HepG2 (cell line): ENCODE measurements at regions not wholly inside any gene's neighbourhood (a gene's known extent, or its start where the extent isn't known, plus 50 kb on each side); places are given as distances from the start of the nearest gene placed in this dataset.

ENCODE experiments used
- ATAC-seq: fragments of 200-7000 bp; cut with Tn5 transposase; 3 replicates; pipeline ENCODE4 v1.9.1; 2020; ENCODE audit warnings: mild to moderate bottlenecking, moderate library complexity
- BruUV-seq: library from RNA; stranded (reverse); fragments of 400-500 nt; replicated peaks from 2 replicates; lab custom pipeline; 2021; lab: Mats Ljungman, UMichigan
- CTCF ChIA-PET: fragments of 300-600 bp; formaldehyde crosslinking; extraction: SDS; loops from one replicate; lab custom pipeline; 2021; ENCODE audit warnings: low total read pairs, inconsistent platforms, low intra/inter-chr PET ratio; lab: Yijun Ruan, JAX
- POLR2A ChIA-PET: fragments of 350-600 bp; sonication (Branson Sonifier 250); formaldehyde crosslinking; loops from one replicate; lab custom pipeline; 2020; ENCODE audit warnings: antibody characterized with exemption, inconsistent platforms; lab: Yijun Ruan, JAX
- DNase-seq: peaks from one replicate; pipeline ENCODE4 v3.0.0-alpha.2; 2015; ENCODE audit warnings: low spot score
- FAIRE-seq: peaks from 3 replicates; lab custom pipeline; 2011; peaks lifted over from hg19 to GRCh38; lab: Jason Lieb, UNC
- H2AFZ ChIP-seq: one replicate; pipeline ENCODE4 v1.6.1; 2011; ENCODE audit warnings: low read length, inconsistent platforms
- H3K27ac ChIP-seq: fragments of 300-600 bp; 3 replicates; pipeline ENCODE4 v1.8.0; 2011; ENCODE audit warnings: mixed run types, mild to moderate bottlenecking, mixed read lengths, low read length, inconsistent platforms; ENCODE audit not compliant: insufficient read depth; ENCODE audit errors: extremely low read length
- H3K27me3 ChIP-seq, 2 experiments: fragments of 200-600 bp in 1 of 2; 2 replicates in 1 of 2; 3 replicates in 1 of 2; pipeline versions ENCODE4 v1.6.0 to v1.8.0; 2011; ENCODE audit warnings: low read length in 2 of 2, mild to moderate bottlenecking in 2 of 2, moderate library complexity in 2 of 2, inconsistent platforms in 1 of 2; ENCODE audit not compliant: insufficient read depth in 2 of 2, control insufficient read depth in 1 of 2
- H3K36me3 ChIP-seq, 2 experiments: fragments of 200-600 bp in 1 of 2; replicated peaks in 1 of 2; 2 replicates in 1 of 2; 3 replicates in 1 of 2; pipeline versions ENCODE4 v1.5.1 to v1.8.0; 2011; ENCODE audit warnings: low read length in 2 of 2, inconsistent platforms in 1 of 2; ENCODE audit not compliant: insufficient read depth in 2 of 2, control insufficient read depth in 1 of 2
- H3K4me1 ChIP-seq: 2 replicates; pipeline ENCODE4 v1.5.1; 2012; ENCODE audit warnings: low read length, inconsistent platforms; ENCODE audit not compliant: insufficient read depth
- H3K4me2 ChIP-seq: 2 replicates; pipeline ENCODE4 v1.6.0; 2011; ENCODE audit warnings: low read depth, low read length, inconsistent platforms
- H3K4me3 ChIP-seq, 3 experiments: fragments of 200-600 bp in 1 of 3; sonication (generic), shearing (Covaris generic) in 1 of 3; replicated peaks in 1 of 3; 2 replicates each; pipeline ENCODE4 v1.5.1; 2011 to 2016; ENCODE audit warnings: low read length in 3 of 3, inconsistent platforms in 2 of 3, low read depth in 2 of 3, mild to moderate bottlenecking in 2 of 3, control low read depth in 1 of 3, mixed read lengths in 1 of 3; ENCODE audit not compliant: insufficient read depth in 1 of 3
- H3K79me2 ChIP-seq: one replicate; pipeline ENCODE4 v1.6.1; 2011; ENCODE audit warnings: low read length, inconsistent platforms; ENCODE audit not compliant: insufficient read depth
- H3K9ac ChIP-seq: 2 replicates; pipeline ENCODE4 v1.6.0; 2011; ENCODE audit warnings: mild to moderate bottlenecking, low read depth, low read length, inconsistent platforms; ENCODE audit not compliant: insufficient read depth
- H3K9me3 ChIP-seq: 2 replicates; pipeline ENCODE4 v1.5.1; 2012; ENCODE audit warnings: mild to moderate bottlenecking, low read length
- H4K20me1 ChIP-seq: 2 replicates; pipeline ENCODE4 v1.6.0; 2011; ENCODE audit warnings: inconsistent platforms, mild to moderate bottlenecking, low read length, moderate library complexity; ENCODE audit not compliant: insufficient read depth
- BORCS8-MEF2B ChIP-seq: sonication (generic); formaldehyde crosslinking; IDR thresholded peaks from 2 replicates; pipeline ENCODE4 v1.8.0; 2022; ENCODE audit warnings: mild to moderate bottlenecking, missing genetic modification reagents
- BRCA1 ChIP-seq: sonication (generic); formaldehyde crosslinking; IDR thresholded peaks from 2 replicates; pipeline ENCODE4 v1.4.0; 2020; ENCODE audit warnings: missing genetic modification reagents
- CBX5 ChIP-seq: sonication (generic); formaldehyde crosslinking; IDR thresholded peaks from 2 replicates; pipeline ENCODE4 v1.4.0; 2020; ENCODE audit warnings: missing genetic modification reagents, borderline replicate concordance
- CHCHD3 ChIP-seq: sonication (generic); formaldehyde crosslinking; IDR thresholded peaks from 2 replicates; pipeline ENCODE4 v1.8.0; 2022; ENCODE audit warnings: mild to moderate bottlenecking, missing genetic modification reagents, moderate library complexity
- NCOR1 ChIP-seq: fragments of 200-600 bp; sonication (generic); IDR thresholded peaks from 2 replicates; pipeline ENCODE4 v1.7.0; 2017; ENCODE audit warnings: antibody characterized with exemption, low read length, borderline replicate concordance
- NFYB ChIP-seq: sonication (generic); formaldehyde crosslinking; IDR thresholded peaks from 2 replicates; pipeline ENCODE4 v1.4.0; 2020; ENCODE audit warnings: missing genetic modification reagents
- NR2F2 ChIP-seq: IDR thresholded peaks from 2 replicates; pipeline ENCODE4 v1.6.1; 2012; ENCODE audit warnings: low read depth, inconsistent platforms, borderline replicate concordance
- PAX8 ChIP-seq: sonication (generic); formaldehyde crosslinking; IDR thresholded peaks from 2 replicates; pipeline ENCODE4 v1.8.0; 2022; ENCODE audit warnings: mild to moderate bottlenecking, missing genetic modification reagents, borderline replicate concordance
- SP1 ChIP-seq, 2 experiments: fragments of 450-650 bp in 1 of 2; sonication (generic) in 1 of 2; formaldehyde crosslinking in 1 of 2; IDR thresholded peaks; 2 replicates each; pipeline versions ENCODE4 v1.4.0 to v1.6.1; 2016 to 2020; ENCODE audit warnings: missing genetic modification reagents in 1 of 2
- TBL1XR1 ChIP-seq: fragments of 150-350 bp; IDR thresholded peaks from 2 replicates; pipeline ENCODE4 v1.6.1; 2014; ENCODE audit warnings: borderline replicate concordance, low read length; ENCODE audit not compliant: partially characterized antibody
- TRIM24 ChIP-seq: sonication (generic); formaldehyde crosslinking; IDR thresholded peaks from 2 replicates; pipeline ENCODE4 v1.8.0; 2022; ENCODE audit warnings: mild to moderate bottlenecking, missing genetic modification reagents
- ZSCAN31 ChIP-seq: sonication (generic); formaldehyde crosslinking; IDR thresholded peaks from 2 replicates; pipeline ENCODE4 v1.5.0; 2020; ENCODE audit warnings: low read depth, mild to moderate bottlenecking, missing genetic modification reagents
- WGBS: methylation state at CpG from one replicate; pipeline ENCODE4 v1.1.6; 2017; ENCODE audit warnings: low lambda C conversion rate; 5-methylcytosine and 5-hydroxymethylcytosine counted together
- in situ Hi-C: cut with HindIII; loops from 2 replicates; pipeline ENCODE4 v1.10.0; 2017; ENCODE audit warnings: low pct_unique_long_range_greater_than_20kb; ENCODE audit not compliant: extremely low pct_ligation_motif_present
- intact Hi-C: fragments of 100-400 bp; cut with micrococcal nuclease; formaldehyde crosslinking; loops from one replicate; pipeline ENCODE4 v1.10.0; 2022; ENCODE audit not compliant: unreplicated experiment

DNA sequence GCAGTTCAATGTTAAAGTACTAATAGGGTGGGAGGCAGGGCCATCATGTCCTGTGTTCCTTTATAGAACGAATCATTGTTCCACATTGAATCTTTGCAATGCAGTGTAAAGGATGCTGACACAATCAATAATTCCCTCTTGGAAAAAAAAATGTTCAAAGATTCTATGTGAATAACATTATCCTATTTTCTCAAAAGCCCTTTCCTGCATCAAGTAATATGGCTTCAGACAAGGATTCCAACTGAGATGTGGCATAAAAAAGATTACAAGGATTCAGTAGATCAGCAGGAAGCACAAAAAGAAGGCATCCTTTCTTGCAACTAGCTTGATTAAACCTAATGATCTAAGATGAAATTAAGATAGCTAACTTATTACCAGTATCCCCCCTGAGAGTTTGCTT, 454.0 kb upstream of the CADM2 start:
- Histone ChIP-seq H3K27me3 (no peaks in the 10 kb centered on the region), H3K4me3 (no peak overlapping the region), H3K79me2 (no peaks in the 10 kb centered on the region), H3K36me3 (no peaks in the 10 kb centered on the region), H3K27ac (no peak overlapping the region), H3K9me3 (no peaks in the 10 kb centered on the region), H2AFZ (no peak overlapping the region), H3K4me2 (no peak overlapping the region), H4K20me1 (no peaks in the 10 kb centered on the region), H3K9ac (no peak overlapping the region), H3K4me1 (no peaks in the 10 kb centered on the region)
- in situ Hi-C loops = no loop called here
- intact Hi-C loops = no loop called here
- no peak for DNase-seq
- no peak for FAIRE-seq
- no peak for ATAC-seq
- ChIA-PET CTCF (no interaction called here), POLR2A (no interaction called here)
- TF ChIP-seq NFYB (CRISPR knock-in tag) = no peak
- no peak for TF ChIP-seq CHCHD3 (CRISPR knock-in tag)
- no peak for TF ChIP-seq NR2F2
- TF ChIP-seq PAX8 = no peak
- TF ChIP-seq SP1 (IDR thresholded peaks at IDR 0.05) = no peak
- no peak for TF ChIP-seq SP1 (CRISPR knock-in tag; IDR thresholded peaks at IDR 0.05)
- no peak for TF ChIP-seq TRIM24
- no peak for TF ChIP-seq ZSCAN31 (CRISPR knock-in tag)
- no peak for TF ChIP-seq BRCA1 (CRISPR knock-in tag)
- no peak for TF ChIP-seq NCOR1
- TF ChIP-seq TBL1XR1 = no peak
- no TSS peak for BruUV-seq
- 0% methylated on average over 1 of the region's 1 CpG for WGBS

DNA sequence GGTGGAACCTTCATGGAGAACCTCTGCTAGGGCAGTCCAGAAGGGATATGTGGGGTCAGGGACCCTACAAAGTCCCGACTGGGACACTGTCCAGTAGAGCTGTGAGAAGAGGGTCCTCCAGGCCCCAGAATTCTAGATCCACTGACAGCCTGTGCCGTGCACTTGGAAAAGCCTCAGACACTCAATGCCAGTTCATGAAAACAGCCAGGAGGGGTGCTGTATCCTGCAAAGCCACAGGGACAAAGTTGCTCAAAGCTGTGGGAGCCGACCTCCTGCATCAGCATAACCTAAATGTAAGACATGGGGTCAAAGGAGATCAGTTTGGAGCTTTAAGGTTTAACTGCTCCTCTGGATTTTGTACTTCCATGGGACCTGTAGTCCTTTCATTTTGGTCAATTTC, 448.8 kb upstream of the CADM2 start:
- H3K9ac ChIP-seq = no peak overlapping the region
- no peaks in the 10 kb centered on the region for H3K79me2 ChIP-seq
- in situ Hi-C loops = no loop called here
- H3K4me3 ChIP-seq = no peak overlapping the region
- intact Hi-C loops = no loop called here
- POLR2A ChIA-PET = no interaction called here
- TF ChIP-seq BORCS8-MEF2B = no peak
- no peak for TF ChIP-seq CHCHD3 (CRISPR knock-in tag)
- no peak for TF ChIP-seq CBX5
- TF ChIP-seq, all 625 proteins: peak for 0
- CTCF ChIA-PET = no interaction called here
- no peaks in the 10 kb centered on the region for H4K20me1 ChIP-seq
- no TSS peak for BruUV-seq
- no peak overlapping the region for H3K4me2 ChIP-seq
- FAIRE-seq (no peak), DNase-seq (no peak), ATAC-seq (peak; percentile 60)
- no peak overlapping the region for H3K27ac ChIP-seq
- no peaks in the 10 kb centered on the region for H3K27me3 ChIP-seq
- no peak overlapping the region for H2AFZ ChIP-seq
- no CpG with 5 or more reads among the region's 3 CpGs for WGBS
- no peaks in the 10 kb centered on the region for H3K36me3 ChIP-seq
- no peaks in the 10 kb centered on the region for H3K9me3 ChIP-seq
- no peaks in the 10 kb centered on the region for H3K4me1 ChIP-seq
